HG03108 (cell line): ENCODE measurements at regions not wholly inside any gene's neighbourhood (a gene's known extent, or its start where the extent isn't known, plus 50 kb on each side); places are given as distances from the start of the nearest gene placed in this dataset.
"Not testable (repeated sequence)": the region's sequence is repeated elsewhere in the genome, so short reads cannot be mapped to it uniquely, and the experiment has no call there.

Experiments used
- ATAC-seq: cut with Tn5 transposase; IDR thresholded peaks from one replicate; pipeline ENCODE4 v1.9.1; 2021; ENCODE audit warnings: moderate library complexity; ENCODE audit not compliant: unreplicated experiment

GRCh38 chr12:128026696-128027574 is 240.0 kb upstream of the TMEM132C start:
- ATAC-seq: no peak

DNA sequence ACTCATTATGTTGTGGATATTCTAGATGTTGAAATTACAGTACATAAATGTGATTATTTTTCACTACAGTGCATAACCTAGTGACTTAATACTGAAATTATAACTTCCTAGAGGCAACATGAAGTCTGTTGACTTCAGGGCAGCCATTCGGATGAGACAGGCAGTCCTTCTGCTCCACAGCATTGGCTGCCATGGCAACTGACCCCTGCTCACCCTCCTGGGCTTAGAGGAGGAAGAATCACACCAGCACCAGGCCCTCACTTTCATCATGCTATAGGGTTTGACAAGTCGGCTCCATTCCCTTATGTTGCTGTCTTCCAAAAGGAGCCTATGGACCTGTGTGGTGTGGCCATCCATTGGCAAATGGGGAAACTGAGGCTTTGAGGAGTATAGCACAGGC is 233.5 kb upstream of the TMEM132C start:
- no peak for ATAC-seq

GRCh38 chr12:128040971-128041370 is 226.0 kb upstream of the TMEM132C start:
- no peak for ATAC-seq

DNA sequence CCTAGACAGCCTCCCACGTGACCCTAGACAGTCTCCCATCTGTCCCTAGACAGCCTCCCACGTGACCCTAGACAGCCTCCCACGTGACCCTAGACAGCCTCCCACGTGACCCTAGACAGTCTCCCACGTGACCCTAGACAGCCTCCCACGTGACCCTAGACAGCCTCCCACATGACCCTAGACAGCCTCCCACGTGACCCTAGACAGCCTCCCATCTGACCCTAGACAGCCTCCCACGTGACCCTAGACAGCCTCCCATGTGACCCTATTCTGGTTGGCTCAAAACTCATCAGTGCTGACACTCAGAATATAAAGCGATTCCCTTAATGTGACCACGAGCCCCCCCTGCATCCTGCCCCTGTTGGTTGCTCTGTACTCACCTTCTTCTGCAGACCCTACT is 224.7 kb upstream of the TMEM132C start:
- ATAC-seq: not testable (repeated sequence)

- ATAC-seq: no peak
These were observed 224.1 kb upstream of the TMEM132C start for GRCh38 chr12:128042825-128043224.

GRCh38 chr12:128043317-128043716 is 223.7 kb upstream of the TMEM132C start:
- ATAC-seq: no peak

- ATAC-seq: no peak
These were observed 219.5 kb upstream of the TMEM132C start for GRCh38 chr12:128047266-128048060.

DNA sequence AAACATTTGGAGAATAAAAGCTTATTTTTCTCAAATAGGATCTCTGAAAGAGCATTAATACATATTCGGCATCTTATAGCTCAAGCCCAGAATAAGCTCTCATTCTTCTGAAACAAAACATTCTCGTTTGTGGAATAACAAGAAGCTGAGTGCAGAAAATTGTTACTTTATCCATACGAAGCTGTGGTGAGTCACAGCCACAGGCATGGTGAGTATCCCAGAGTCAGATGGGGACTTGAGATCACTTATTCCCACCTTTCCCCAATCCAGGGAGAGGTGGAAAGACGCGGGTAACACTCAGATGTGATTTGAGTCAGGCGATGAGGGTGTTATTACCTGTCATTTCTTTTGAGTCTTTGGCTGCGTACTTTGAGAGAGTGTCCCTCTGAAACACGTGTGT is 214.6 kb upstream of the TMEM132C start:
- ATAC-seq: no peak

DNA sequence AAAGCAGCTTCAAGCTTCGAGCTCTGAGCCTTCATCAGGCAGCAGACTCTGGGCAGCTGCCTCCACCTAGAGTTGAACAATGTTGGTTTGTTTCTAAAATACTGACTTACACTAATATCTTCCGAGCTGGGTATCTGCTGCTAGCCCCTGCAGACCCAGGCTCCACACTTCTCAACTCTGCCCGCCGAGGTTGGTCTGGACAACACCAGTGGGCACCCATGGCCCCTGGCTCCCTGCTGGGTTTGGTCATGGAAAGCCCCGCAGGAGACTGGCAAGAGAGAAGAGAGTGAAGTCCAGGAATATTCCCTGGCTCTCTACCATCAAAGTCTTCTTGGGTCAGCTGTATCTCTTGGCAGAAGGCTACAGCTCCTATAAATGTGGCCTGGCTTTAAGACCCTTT is 214.2 kb upstream of the TMEM132C start:
- ATAC-seq: no peak

- no peak for ATAC-seq
These were observed 211.4 kb upstream of the TMEM132C start for GRCh38 chr12:128055567-128055966.

- ATAC-seq: no peak
These were observed 210.7 kb upstream of the TMEM132C start for GRCh38 chr12:128056136-128056801.

DNA sequence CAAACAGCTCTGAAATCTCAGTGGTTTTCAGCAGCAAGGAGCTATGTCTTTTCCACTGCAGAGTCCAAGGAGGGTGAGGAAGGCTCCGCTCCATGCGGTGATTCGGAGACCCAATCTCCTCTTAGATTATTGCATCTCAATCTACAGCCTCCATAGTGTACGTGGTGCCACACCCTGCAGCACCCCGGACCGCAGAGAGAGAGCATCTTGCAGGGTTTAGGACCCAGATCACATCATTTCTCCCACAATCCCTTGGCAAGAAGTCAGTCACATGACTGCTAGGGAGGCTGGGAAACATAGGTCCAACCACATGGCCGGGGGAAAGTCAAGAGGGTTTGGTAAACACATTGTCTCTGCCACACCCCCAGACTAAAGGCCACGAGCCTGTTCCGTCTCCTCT is 209.4 kb upstream of the TMEM132C start:
- no peak for ATAC-seq

DNA sequence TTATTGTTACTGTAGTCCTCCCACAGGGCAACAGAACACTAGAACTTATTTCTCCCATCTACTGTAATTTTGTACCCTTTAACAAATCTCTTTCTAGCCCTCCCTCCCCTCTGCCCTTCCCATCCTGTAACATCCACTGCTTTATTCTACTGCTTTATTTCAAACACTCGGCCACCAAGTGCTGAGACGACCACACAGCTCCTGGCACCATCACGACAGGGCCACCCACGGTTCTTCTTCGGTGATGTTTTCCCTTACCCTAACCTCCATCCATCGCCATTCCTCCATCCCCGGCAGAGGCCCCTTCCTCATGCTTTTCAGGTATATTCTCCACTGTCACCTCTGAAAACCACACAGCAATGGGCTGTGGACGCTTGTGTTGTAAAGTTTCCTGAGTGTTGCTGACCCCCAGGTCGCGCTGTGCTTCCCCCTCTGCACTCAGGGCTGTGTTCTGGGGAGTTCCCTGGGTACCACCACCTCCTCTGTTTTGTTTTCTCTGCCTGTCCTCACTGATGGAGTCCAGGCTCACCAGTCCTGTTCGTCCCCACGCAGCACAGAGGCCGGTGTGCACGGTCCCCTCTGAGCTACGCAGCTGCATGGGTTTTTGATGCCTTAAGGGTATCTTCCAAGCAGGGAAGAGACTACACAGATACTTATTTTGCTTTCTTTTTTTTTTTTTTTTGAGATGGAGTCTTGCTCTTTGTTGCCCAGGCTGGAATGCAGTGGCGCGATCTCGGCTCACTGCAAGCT is 207.2 kb upstream of the TMEM132C start:
- ATAC-seq: no peak

DNA sequence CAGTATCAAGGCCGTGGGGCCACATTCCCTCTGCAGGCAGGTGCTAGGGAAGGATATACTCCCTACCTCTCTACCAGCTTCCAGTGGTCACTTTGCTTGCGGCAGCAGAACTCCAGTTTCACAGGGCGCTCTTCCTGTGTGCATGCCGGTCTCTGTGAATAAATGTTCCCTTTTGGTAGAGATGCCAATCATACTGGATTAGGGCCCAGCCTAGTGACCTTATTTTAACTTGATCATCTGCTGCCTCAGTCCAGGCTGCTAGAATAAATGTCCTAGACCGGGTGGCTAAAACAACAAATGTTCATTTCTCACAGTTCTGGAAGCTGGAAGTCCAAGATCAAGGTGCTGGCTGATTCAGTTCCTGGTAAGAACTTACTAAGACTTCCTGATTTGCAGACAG is 198.8 kb upstream of the TMEM132C start:
- ATAC-seq: no peak

DNA sequence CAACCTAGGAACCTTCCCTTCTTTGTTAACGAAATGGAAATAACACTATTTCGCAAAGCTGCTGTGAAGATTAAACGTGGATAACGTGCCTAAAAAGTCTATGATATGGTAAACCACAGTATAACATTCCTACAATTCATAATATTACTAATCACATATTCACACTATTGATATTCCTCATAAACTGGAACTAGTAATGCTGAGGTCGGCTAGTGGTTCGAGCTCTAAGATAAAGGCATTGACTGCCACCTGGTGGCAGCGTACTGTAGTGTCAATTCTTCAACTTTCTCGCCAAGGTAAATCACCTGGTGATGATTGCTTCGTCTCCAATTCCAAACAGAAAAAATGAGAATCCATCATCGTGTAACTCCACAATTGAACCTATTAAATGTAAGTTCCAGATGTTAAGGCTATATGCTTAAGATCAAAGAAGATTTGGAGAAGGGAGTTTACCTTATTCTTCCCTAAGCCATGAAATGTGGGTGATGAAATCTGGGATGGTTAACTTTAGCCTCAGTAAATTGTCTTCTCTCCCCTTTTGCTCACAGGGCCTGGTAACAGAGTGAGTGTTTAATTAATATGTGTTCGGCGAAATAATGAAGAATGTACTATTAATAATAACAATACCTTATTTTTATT is 197.5 kb upstream of the TMEM132C start:
- ATAC-seq: peak; percentile 54

- no peak for ATAC-seq
These were observed 193.0 kb upstream of the TMEM132C start for GRCh38 chr12:128073937-128074336.

GRCh38 chr12:128075332-128075731 is 191.6 kb upstream of the TMEM132C start:
- no peak for ATAC-seq

GRCh38 chr12:128076188-128076587 is 190.8 kb upstream of the TMEM132C start:
- no peak for ATAC-seq

GRCh38 chr12:128077211-128077916 is 189.6 kb upstream of the TMEM132C start:
- ATAC-seq: no peak

GRCh38 chr12:128077917-128078298 is 189.1 kb upstream of the TMEM132C start:
- no peak for ATAC-seq
